CD4-positive, alpha-beta T cell treated with Interleukin-6 for 4 hours (primary cell): ENCODE measurements at regions not wholly inside any gene's neighbourhood (a gene's known extent, or its start where the extent isn't known, plus 50 kb on each side); places are given as distances from the start of the nearest gene placed in this dataset.
"Not testable (repeated sequence)": the region's sequence is repeated elsewhere in the genome, so short reads cannot be mapped to it uniquely, and the experiment has no call there.

Source experiments
- DNase-seq: peaks from one replicate; pipeline ENCODE4 v3.0.0-alpha.2; 2020; ENCODE audit warnings: mixed read lengths

DNA sequence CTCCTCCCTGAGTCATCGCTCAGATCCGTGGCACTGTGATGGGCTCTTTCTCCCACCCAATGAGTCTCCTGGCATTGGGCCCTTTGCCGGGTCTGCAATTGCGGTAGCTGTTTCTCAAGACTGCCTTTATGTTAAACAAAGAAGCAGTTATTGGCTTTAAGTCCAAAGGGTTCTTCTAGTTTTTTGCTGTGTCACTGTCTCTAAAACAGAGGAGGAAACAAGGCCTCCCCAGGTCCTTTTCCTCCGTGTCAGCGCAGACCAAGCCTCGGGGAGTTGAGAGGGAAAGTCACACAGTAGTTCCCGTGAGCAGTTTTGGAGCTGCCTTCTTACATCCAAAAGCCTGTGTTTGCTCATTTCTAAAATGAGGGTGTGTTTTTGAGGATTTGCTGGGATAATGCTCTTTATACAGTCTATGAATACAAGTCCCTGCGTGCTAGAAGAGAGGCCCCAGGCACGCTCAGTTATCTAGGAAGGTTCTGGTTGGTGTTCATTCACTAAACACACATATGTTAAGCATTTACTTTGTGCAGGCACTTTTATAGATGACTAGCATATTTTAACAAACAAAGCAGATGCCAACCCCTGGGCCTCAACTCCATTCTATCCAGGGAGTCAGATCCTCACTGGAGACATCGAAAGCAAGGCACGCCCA, 126.0 kb upstream of the PZP start:
- DNase-seq = no peak

DNA sequence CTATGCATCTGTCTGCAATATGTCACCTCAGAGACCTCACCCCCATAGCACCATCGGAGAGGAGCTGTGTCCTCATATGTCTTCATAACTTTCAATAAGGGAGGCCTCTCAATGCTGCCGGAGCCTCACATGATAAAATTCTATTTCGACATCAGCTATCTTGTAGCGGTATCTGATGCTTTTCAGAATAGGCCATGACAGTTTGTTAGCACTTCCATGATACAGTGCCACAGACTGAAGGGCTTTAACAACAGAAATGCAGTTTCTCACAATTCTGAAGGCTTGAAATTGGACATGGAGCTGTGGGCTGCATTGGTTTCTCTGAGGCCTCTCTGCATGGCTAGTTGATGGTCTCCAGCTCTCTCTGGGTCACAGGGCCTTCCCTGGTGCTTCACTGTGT, 125.0 kb upstream of the PZP start:
- DNase-seq = no peak

DNA sequence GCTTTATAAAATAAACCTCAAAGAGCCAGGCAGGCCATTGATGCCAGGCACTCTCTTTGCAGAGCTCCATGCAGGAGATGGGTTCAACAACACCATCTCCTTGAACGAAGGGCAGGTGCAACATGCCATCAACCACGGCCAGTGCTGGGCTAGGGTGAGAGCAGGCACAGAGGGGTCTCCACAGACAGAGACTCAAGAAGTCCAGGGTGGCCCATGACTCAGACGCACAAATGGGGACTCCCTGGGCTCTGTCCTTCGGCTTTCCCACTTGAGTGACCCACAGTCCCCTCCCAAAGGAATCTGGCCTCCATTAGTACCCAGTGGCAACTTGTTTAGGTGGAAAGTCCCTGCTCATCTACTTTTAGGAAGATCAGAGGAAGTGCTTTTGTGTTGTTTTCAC, 124.4 kb upstream of the PZP start:
- DNase-seq = no peak

DNA sequence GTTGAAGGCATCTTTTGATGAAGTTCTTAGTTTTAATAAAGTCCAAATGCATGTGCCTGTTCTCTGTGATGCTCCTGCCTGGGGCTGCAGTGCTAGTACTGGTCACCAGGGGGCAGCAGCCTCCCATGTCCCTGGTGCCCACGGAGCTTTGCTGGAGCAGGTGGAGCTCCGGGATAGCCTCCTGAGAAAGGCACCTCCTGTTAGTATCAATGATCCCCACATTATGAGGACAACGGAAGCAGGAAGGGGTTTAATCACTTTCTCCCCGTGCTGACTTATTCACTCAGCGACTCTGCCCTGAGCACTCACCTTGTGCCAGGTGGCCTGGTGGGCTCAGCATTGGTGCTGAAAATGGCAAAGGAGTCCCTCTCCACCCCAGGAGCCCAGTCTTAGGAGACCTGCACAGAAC, 123.0 kb upstream of the PZP start:
- DNase-seq = peak; percentile 76

DNA sequence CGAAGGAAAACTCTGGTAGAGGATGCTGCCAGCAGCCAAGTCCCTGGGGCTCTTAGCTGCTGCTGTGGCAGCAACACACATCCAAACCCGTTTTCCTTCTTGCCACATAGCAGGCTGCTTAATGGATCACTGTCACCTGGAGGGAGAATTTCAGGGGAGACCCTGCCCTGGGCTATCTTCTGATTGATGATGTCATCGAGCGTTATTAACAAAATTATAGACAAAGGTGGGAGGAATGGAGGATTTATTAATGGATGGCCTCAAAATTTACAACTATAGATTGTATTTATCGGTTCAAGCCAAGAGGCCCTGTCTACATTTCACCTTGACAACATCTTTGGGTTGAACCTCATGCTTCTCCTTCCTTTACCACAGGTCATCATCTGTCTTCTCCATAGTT, 120.8 kb upstream of the PZP start:
- no peak for DNase-seq

DNA sequence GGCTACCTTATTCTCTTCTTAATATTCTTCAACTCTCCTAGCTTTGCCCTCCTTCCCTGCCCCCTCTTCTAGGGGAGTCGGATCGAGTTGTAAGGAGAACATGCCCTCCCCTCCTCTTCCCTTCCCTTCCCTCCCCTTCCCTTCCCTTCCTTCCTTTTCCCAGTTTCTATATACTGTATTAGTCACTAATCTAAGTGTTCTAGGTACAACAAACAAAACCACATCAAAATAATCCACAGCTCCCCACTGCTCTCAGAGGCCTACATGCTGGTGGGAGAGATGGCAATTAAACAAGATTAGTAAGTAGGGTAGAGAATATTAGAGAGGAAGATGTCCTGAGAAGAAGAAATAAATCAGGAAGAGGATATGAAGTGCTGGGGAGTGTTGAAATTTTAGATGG, 119.9 kb upstream of the PZP start:
- no peak for DNase-seq

DNA sequence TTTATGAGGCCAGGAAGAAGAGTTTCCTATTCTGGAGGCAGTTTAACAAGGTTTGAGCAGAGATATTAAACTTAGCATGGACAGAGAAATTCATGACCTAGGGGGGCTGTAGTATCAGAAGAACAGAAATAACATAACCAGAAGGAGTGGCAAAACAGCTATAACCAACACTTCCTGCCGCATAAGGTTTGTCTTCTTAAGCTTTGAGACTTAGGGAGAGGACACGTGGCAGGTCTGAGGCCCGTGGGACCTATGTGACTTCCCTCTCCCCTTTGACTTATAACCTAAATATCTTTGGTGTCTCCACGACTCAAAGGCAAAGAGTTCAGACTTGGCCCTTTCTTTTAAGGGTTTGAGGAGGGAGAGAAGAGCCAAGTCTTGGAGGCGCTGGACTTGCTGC, 119.1 kb upstream of the PZP start:
- no peak for DNase-seq

DNA sequence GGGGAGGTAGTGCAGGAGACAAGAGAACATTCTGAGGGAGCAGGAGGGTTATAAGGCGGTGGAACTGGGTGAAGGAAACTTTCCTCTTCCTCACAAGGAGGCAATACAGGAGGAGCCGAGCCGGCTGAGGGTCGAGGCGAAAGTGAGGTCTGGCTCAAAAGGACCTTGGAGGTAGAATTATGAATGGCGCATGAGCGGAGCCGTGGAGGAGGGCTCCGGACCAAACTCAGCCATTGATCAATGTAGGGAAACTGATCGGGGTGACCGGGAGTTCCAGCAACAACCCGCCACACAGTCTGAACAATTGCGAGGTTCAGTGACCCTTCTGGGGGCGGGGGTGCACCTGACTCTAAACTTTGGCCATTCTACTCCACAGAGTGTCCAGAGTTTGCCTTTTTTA, 118.7 kb upstream of the PZP start:
- DNase-seq = not testable (repeated sequence)

DNA sequence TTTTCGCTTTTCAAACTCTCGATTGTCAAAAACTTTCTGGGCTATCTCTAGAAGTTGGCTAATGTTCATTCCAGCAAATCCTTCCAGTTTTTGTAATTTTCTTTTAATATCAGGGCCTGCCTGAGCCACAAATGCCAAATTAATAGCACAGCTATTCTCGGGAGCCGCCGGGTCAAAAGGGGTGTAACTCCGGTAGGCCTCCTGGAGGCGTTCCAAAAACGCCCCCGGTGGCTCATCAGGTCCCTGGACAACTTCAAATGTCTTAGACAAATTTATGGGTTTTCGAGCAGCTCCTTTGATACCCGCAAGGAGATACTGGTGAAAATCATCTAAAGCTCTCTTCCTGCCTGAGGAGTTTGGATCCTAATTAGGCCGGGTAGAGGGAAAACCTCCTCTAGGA, 117.9 kb upstream of the PZP start:
- DNase-seq = no peak

DNA sequence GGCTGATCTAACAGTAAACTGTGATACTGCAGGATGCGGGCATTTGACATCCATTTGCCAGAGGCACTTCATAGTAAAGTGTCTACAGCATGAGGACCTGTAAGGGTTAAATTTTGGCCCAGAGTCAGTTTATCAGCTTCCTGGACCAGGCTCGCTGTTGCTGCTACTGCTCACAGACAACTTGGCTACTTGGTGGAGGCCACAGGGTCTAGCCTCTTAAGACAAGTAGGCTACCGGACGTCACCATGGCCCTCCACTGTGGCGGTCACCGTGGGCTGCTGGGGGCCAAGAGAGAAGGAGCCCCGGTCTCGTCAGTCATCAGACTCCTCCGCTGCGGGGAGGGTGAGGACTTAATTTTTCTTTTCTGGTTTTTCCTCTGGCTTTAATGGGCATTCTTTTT, 117.3 kb upstream of the PZP start:
- no peak for DNase-seq

DNA sequence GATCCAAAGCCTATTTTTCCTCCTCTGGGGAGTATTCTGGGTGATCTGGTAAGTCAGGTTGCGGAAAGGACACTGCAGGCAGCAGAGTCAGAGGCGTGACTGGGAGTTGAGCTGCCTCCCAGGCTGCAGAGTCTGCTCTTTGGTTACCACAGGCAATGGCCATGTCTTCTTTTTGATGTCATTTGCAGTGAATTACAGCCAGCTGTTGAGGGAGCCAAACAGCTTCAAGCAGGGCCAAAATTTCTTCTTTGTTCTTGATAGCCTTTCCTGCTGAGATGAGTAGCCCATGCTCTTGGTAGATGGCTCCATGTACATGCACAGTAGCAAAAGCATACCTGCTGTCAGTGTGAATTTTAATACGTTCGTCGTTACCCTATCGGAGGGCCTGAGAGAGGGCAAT, 116.6 kb upstream of the PZP start:
- DNase-seq = no peak

DNA sequence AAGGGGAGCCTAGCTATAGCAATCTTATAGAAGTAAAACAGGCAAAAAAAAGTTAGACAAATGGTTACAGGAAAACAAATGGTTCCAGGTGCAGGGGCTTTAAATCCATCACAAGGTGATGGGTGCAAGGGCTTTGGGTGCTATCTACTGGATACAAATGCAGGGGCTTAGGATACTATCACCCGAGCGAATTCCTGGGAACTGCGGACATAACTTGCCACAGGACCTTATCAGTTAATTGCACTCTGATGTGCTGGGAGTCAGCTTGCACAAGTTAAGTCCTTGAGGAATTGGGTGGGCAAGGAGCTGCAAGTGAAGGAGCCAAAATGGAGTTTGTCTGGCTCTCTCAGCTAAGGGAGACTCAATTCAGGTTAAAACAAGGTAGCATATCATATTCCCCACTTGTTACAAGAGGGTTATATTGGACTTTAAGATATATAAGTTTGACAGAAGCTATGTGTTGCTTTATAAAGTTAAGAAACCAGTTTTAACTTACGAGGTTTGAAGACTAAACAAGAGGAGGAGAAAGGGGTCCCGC, 115.0 kb upstream of the PZP start:
- no peak for DNase-seq

DNA sequence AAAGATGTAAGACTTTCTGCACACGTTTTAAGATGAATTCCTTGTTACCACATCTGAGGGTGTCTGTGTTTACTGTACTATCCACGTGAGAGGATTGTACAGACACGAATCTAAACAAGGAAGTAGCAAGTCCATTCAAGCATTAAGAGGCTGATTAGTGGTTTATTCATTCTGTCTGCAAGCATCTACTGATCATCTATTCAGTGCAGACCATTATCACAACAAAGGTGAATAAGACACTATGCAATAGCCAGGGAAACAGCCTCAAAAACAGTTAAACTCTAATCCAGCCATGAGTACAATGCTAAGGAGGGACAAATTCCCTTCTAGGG, 111.6 kb upstream of the PZP start:
- no peak for DNase-seq

DNA sequence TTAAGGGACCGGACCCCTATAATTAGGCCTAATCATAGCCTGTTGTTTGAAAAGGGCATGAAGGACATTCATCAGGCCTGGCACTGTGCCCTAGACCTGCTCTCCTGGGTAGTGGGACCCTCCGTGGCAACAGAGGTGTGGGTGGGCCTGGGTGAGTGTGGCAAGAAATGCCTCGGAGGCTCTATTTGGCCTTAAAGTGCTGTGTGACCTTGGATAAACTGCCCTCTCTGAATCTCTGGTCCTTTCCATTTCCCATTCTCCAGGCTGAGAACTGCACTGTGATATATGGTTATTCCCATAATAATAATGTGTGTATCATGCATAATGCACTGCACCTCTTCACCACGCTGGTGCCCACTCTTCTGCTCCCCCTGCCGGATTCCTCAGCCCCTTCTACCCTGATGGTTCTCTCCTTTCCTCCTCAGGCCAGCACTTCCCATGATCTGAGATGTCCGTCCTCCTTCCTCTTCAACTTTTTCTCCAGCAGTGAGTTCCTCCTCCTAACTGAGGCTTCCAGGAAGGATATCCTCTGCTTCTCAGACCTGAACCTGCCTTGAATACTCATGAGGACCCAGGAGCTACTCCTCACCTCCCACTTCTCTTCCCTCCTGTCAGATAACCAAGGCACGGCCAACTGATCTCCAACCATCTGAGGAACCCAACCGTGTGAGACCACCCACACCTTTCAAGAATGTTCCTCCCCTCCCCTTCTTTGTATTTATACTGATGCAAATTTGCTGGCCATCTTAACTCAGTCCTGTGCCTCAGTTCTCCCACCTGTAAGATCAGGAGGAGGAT, 111.0 kb upstream of the PZP start:
- DNase-seq = no peak

DNA sequence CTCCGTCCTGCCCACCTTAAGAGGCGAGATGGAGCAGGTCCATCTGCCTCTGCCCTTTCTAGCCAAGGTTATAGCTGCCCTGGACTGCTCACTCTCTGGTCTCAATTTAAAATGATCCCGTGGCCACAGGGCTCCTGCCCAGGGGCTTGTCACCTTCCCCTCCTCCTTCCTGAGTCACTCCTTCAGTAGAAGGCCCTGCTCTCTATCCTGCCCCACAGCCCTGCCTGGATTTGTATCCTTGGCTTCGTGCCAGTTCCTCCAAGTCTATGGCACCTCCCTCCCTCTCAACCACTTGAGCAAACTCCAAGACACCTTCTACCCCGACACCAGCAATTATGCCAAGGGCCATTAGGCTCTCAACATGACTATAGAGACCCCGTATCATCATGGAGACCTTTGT, 105.3 kb upstream of the PZP start:
- not testable (repeated sequence) for DNase-seq

DNA sequence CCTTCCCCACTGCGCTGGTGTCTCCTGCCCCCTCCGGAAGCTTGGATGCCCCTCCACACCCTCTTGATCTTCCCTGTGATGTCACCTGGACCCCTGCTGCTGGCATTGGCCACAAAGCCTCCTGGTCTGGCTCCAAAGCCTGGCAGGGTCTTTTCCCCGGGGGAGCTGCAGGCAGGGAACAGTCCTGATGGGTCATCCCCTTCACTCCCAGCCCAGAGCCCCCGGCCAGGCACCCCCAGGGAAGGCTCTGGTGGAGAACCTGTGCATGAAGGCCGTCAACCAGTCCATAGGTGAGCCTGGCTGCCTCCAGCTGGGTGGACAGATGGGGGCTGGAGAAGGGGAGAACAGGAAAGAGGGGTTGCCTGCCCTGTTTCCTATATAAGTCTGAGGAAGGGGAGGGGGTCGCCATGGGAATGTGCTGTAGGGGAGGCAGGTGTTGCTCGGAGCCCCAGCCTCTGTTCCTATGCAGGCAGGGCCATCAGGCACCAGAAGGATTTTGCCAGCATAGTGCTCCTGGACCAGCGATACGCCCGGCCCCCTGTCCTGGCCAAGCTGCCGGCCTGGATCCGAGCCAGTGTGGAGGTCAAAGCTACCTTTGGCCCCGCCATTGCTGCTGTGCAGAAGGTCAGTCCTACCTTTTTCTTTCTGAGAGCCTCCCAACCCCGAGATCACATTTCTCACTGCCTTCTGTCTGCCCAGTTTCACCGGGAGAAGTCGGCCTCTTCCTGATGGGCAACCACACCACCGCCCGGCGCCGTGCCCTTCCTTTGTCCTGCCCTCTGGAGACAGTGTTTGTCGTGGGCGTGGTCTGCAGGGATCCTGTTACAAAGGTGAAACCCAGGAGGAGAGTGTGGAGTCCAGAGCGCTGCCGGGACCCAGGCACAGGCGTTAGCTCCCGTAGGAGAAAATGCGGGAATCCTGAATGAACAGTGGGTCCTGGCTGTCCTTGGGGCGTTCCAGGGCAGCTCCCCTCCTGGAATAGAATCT, 104.5 kb upstream of the PZP start:
- DNase-seq = not testable (repeated sequence)

DNA sequence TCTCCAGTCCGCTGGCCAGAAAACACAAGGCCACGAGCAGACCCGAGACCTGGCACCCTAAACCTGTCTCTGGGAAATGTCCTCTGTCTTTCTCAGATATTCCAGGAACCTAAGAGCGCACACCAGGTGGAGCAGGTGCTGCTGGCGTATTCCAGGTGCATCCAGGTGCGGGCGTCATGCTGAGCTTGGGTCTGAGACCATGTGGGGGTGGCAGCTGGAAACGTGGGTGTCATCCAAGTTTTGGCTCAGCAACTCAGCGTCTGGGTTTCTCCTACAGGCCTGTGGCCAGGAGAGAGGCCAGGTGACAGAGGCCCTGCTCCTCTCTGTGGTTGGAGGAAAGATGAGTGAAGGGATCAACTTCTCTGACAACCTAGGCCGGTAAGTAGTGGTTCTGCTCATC, 103.3 kb upstream of the PZP start:
- DNase-seq = not testable (repeated sequence)

DNA sequence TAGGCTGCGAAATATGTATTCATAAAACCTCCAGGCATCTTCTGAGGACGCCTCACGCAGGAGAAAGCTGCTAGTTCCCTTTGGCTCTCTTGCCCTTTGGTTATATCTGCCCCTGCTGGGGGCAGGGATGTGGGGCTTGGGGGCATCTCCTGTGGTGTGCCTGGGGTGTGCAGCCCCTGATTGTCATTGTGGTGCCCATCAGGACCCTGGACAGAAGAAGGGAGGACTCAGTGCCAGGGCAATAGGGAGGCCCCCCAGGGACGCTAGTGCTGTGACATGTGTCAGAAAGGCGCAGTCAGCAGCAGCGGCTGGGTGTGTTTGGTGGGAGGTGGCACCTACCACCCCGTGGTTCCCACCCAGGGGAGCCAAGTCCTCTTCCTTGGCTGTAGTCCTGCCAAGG, 102.5 kb upstream of the PZP start:
- not testable (repeated sequence) for DNase-seq

DNA sequence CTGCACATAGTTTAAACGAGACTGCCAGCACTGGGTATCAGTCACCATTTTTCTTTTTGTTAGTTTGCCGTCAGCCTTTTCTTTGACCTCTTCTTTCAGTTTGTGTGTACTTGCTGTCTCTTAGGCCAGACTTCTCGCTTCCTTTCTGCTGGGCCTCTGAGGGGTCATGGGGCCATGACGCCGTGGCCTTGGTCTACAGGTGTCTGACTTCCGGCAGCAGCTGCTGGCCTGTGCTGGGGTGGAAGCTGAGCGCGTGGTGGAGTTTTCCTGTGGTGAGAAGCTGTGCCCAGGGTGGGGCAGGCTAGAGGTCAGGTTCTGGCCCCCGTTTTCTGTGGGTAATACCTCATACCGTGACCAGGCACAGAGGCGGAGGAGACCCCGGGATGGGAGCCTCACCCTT, 101.6 kb upstream of the PZP start:
- not testable (repeated sequence) for DNase-seq

DNA sequence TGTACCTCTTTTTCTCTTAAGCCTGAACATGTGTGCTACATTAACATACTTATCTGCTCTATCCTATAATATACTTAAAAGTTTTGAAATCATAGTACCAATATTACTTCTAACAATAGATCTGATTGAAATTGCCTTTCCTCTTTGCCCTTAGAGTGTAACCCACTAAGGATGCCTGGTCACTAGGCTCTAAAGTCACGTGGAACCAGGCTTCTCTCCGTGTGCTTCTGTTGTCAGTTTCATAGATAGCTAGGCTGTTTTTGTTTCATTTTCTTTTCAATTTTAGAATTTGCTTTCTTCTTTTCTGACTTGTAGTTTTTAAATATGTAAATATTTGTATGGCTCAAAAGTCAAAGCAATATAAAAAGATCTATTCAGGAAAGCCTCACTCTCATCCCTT, 100.5 kb upstream of the PZP start:
- DNase-seq = not testable (repeated sequence)

DNA sequence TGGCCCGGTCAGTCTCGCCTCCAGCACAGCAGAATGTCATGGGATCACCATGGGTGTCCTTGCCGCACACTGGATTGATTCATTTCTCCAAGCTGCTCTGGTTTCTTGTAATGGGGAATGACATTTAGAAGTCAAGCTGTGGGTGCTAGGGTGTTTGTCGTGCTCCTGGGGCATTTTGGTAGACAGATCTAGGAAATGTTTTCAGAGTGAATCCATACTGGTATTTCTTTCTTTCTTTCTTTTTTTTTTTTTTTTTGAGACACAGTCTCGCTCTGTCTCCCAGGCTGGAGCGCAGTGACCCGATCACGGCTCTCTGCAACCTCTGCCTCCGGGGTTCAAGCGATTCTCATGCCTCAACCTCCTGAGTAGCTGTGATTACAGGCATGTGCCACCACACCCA, 100.0 kb upstream of the PZP start:
- DNase-seq = not testable (repeated sequence)

DNA sequence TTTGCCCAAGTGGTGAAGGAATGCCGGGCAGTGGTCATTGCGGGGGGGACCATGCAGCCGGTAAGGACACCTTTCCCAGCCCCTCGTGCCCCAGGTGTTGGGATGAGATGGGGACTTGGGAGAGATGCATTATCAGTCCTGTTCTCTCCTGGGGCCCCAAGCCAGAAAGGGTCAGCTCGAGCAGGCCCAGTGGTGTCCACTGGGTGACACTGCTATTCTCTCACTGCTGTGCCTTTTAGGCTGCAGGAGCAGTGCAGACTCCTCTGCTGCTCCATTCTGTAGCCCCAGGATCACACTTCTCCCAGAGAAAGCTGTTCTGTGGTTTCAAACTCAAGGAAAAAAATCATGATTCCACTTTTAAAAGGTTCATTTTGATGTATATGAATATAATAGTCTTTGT, 99.1 kb upstream of the PZP start:
- DNase-seq = not testable (repeated sequence)

DNA sequence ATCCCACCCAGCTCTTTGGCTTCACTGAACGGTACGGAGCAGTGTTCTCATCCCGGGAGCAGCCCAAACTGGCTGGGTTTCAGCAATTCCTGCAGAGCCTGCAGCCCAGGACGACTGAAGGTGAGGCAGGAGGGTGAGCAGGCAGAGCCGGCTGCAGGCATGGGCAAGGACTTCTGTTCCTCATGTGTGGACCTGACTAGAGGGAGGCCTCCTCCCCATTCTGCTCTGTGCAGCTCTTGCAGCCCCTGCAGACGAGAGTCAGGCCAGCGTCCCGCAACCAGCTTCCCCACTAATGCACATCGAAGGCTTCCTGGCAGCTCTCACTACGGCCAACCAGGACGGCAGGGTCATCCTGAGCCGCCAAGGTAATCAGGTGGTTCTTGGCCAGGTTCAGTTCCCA, 97.8 kb upstream of the PZP start:
- DNase-seq = not testable (repeated sequence)
